ENCODE measurements at regions not wholly inside any gene's neighbourhood (a gene's known extent, or its start where the extent isn't known, plus 50 kb on each side); places are given as distances from the start of the nearest gene placed in this dataset.
A peak's percentile ranks its signal among the peaks of the same experiment; 100 is the strongest.

GRCh38 chr22:49573109-49573765 lies 254.4 kb downstream of the BRD1 start:
- H3K9me3 ChIP-seq: no peaks in the 10 kb centered on the region
- Mint-ChIP-seq H3K27ac (no peak overlapping the region), H3K4me1 (peaks cover 0 to 9% (median 0%) of the 10 kb centered on the region in 3 donors), H3K9me3 (no peaks in the 10 kb centered on the region), H3K36me3 (peaks cover 14% of the 10 kb centered on the region), H3K27me3 (no peaks in the 10 kb centered on the region), H3K4me3 (no peak overlapping the region)
- DNase-seq (peak in 2 of 35 experiments; percentile 3 to 10), ATAC-seq (replicated peaks in 1 of 4) (no peak)
- WGBS (ENCODE audit: insufficient coverage): 97% methylated on average over 9 of the region's 11 CpGs
- H3K27me3 ChIP-seq (replicated peaks in 1 of 2; ENCODE audit: control insufficient read depth in 2 of 2, extremely low read depth in 1 of 2, insufficient read depth in 2 of 2, low read length in 1 of 2): no peaks in the 10 kb centered on the region
- no peak overlapping the region for H3K4me3 ChIP-seq (ENCODE audit: control insufficient read depth in 1 of 2, extremely low read depth in 1 of 2, low read length in 1 of 2)
- ChIA-PET CTCF (no interaction called here), POLR2A (no interaction called here)
- no peaks in the 10 kb centered on the region for H3K4me1 ChIP-seq (ENCODE audit: control insufficient read depth in 1 of 2, extremely low read depth in 1 of 2, insufficient read depth in 2 of 2, low read length in 2 of 2)
- H3K27ac ChIP-seq (ENCODE audit: low read length): no peak overlapping the region
- peaks cover 2 to 3% of the 10 kb centered on the region in 2 donors for H3K36me3 ChIP-seq (ENCODE audit: control insufficient read depth in 2 of 2, extremely low read depth in 1 of 2, insufficient read depth in 1 of 2, low read length in 1 of 2)

DNA sequence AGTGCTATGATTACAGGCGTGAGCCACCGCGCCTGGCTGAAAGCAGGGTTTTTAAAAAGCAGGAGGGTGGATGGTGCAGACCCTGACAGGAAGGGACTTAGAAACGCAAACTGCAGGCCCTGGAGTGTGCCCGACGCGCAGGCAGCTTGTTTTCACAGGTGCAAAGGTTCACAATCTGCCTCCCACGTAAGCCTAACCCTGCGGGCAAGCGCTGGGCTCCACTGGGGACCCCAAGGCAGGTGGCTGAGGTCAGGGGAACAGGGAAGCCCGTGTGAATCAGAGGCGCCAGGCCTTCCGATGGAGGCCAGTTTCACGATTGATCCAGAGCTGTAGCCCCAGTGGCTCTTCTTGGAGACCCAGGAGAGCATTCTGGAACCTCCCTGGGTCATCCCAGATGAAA lies 256.3 kb downstream of the BRD1 start:
- no peaks in the 10 kb centered on the region for H3K27me3 ChIP-seq (replicated peaks in 1 of 2; ENCODE audit: control insufficient read depth in 2 of 2, extremely low read depth in 1 of 2, insufficient read depth in 2 of 2, low read length in 1 of 2)
- Mint-ChIP-seq H3K9me3 (no peaks in the 10 kb centered on the region), H3K4me3 (no peak overlapping the region), H3K4me1 (peaks cover 0 to 9% (median 0%) of the 10 kb centered on the region in 3 donors), H3K27me3 (no peaks in the 10 kb centered on the region), H3K36me3 (peaks cover 11% of the 10 kb centered on the region), H3K27ac (no peak overlapping the region)
- ChIA-PET CTCF (no interaction called here), POLR2A (no interaction called here)
- no peaks in the 10 kb centered on the region for H3K9me3 ChIP-seq
- peaks cover 2 to 3% of the 10 kb centered on the region in 2 donors for H3K36me3 ChIP-seq (ENCODE audit: control insufficient read depth in 2 of 2, extremely low read depth in 1 of 2, insufficient read depth in 1 of 2, low read length in 1 of 2)
- no peak overlapping the region for H3K4me3 ChIP-seq (ENCODE audit: control insufficient read depth in 1 of 2, extremely low read depth in 1 of 2, low read length in 1 of 2)
- H3K4me1 ChIP-seq (ENCODE audit: control insufficient read depth in 1 of 2, extremely low read depth in 1 of 2, insufficient read depth in 2 of 2, low read length in 2 of 2): no peaks in the 10 kb centered on the region
- peak in 1 of 35 experiments; percentile 3 for DNase-seq
- 88% methylated on average over 14 of the region's 14 CpGs for WGBS (ENCODE audit: insufficient coverage)
- ATAC-seq (replicated peaks in 1 of 4): no peak
- no peak overlapping the region for H3K27ac ChIP-seq (ENCODE audit: low read length)

- Mint-ChIP-seq H3K4me1 (peaks cover 0 to 9% (median 1%) of the 10 kb centered on the region in 3 donors), H3K27me3 (no peaks in the 10 kb centered on the region), H3K9me3 (no peaks in the 10 kb centered on the region), H3K27ac (no peak overlapping the region), H3K4me3 (no peak overlapping the region), H3K36me3 (peaks cover 11% of the 10 kb centered on the region)
- peaks cover 2 to 3% of the 10 kb centered on the region in 2 donors for H3K36me3 ChIP-seq (ENCODE audit: control insufficient read depth in 2 of 2, extremely low read depth in 1 of 2, insufficient read depth in 1 of 2, low read length in 1 of 2)
- no peaks in the 10 kb centered on the region for H3K9me3 ChIP-seq
- ChIA-PET CTCF (no interaction called here), POLR2A (interaction anchor here in 1 of 2 donors (0.6 kb wide), 1 partner anchor 13 kb away, joined by 3 read pairs; no protein-coding TSS in a partner anchor)
- DNase-seq (peak in 1 of 35 experiments; percentile 20), ATAC-seq (replicated peaks in 1 of 4) (no peak)
- WGBS (ENCODE audit: insufficient coverage): 93% methylated on average over 17 of the region's 20 CpGs
- H3K4me3 ChIP-seq (ENCODE audit: control insufficient read depth in 1 of 2, extremely low read depth in 1 of 2, low read length in 1 of 2): no peak overlapping the region
- no peaks in the 10 kb centered on the region for H3K4me1 ChIP-seq (ENCODE audit: control insufficient read depth in 1 of 2, extremely low read depth in 1 of 2, insufficient read depth in 2 of 2, low read length in 2 of 2)
- H3K27ac ChIP-seq (ENCODE audit: low read length): no peak overlapping the region
- H3K27me3 ChIP-seq (replicated peaks in 1 of 2; ENCODE audit: control insufficient read depth in 2 of 2, extremely low read depth in 1 of 2, insufficient read depth in 2 of 2, low read length in 1 of 2): no peaks in the 10 kb centered on the region
Observed at GRCh38 chr22:49570032-49570848, 257.4 kb downstream of the BRD1 start.

GRCh38 chr22:49569286-49570031 lies 258.2 kb downstream of the BRD1 start:
- Mint-ChIP-seq H3K27ac (no peak overlapping the region), H3K4me1 (peaks cover 0 to 9% (median 1%) of the 10 kb centered on the region in 3 donors), H3K9me3 (no peaks in the 10 kb centered on the region), H3K4me3 (no peak overlapping the region), H3K27me3 (no peaks in the 10 kb centered on the region), H3K36me3 (peaks cover 8% of the 10 kb centered on the region)
- Histone ChIP-seq H3K27me3 (replicated peaks in 1 of 2; ENCODE audit: control insufficient read depth in 2 of 2, extremely low read depth in 1 of 2, insufficient read depth in 2 of 2, low read length in 1 of 2) (no peaks in the 10 kb centered on the region), H3K27ac (ENCODE audit: low read length) (no peak overlapping the region), H3K36me3 (ENCODE audit: control insufficient read depth in 2 of 2, extremely low read depth in 1 of 2, insufficient read depth in 1 of 2, low read length in 1 of 2) (peaks cover 2 to 3% of the 10 kb centered on the region in 2 donors), H3K9me3 (no peaks in the 10 kb centered on the region), H3K4me3 (ENCODE audit: control insufficient read depth in 1 of 2, extremely low read depth in 1 of 2, low read length in 1 of 2) (no peak overlapping the region), H3K4me1 (ENCODE audit: control insufficient read depth in 1 of 2, extremely low read depth in 1 of 2, insufficient read depth in 2 of 2, low read length in 2 of 2) (no peaks in the 10 kb centered on the region)
- DNase-seq (no peak), ATAC-seq (replicated peaks in 1 of 4) (no peak)
- WGBS (ENCODE audit: insufficient coverage): 82% methylated on average over 33 of the region's 37 CpGs
- CTCF ChIA-PET: no interaction called here
- POLR2A ChIA-PET: no interaction called here

DNA sequence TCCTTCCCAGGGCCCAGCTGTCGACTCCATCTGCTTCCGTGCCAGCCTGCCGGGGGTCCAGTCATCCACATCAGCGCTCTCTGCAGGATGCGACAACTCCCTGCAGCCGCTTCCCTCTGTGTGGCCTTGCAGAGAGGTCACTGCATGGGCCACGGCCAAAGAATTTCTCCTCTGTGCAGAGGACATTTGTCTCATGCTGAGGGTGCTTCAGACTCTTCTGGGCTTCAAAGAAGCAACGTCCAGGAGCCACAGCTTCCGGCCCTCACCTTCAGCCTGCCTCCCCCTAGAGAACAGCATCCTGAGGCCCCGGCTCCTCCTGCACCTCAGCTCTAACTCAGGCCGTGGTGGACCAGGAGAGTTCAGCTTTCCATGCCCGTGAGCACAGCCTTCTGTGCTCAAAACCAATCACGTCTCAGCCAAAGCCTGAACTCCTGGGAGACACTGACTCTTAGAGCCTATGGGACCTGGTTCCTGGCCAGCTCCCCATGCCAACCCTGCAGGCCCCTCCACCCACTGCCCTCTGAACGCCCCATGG lies 258.9 kb downstream of the BRD1 start:
- 81% methylated on average over 13 of the region's 14 CpGs for WGBS (ENCODE audit: insufficient coverage)
- no peak overlapping the region for H3K27ac ChIP-seq (ENCODE audit: low read length)
- H3K9me3 Mint-ChIP-seq: no peaks in the 10 kb centered on the region

More for the DNA sequence above, 258.9 kb downstream of the BRD1 start:
- no peak overlapping the region for H3K27ac Mint-ChIP-seq
- peaks cover 0 to 9% (median 1%) of the 10 kb centered on the region in 3 donors for H3K4me1 Mint-ChIP-seq
- Histone ChIP-seq H3K27me3 (replicated peaks in 1 of 2; ENCODE audit: control insufficient read depth in 2 of 2, extremely low read depth in 1 of 2, insufficient read depth in 2 of 2, low read length in 1 of 2) (no peaks in the 10 kb centered on the region), H3K4me1 (ENCODE audit: control insufficient read depth in 1 of 2, extremely low read depth in 1 of 2, insufficient read depth in 2 of 2, low read length in 2 of 2) (no peaks in the 10 kb centered on the region), H3K4me3 (ENCODE audit: control insufficient read depth in 1 of 2, extremely low read depth in 1 of 2, low read length in 1 of 2) (no peak overlapping the region), H3K36me3 (ENCODE audit: control insufficient read depth in 2 of 2, extremely low read depth in 1 of 2, insufficient read depth in 1 of 2, low read length in 1 of 2) (peaks cover 2 to 3% of the 10 kb centered on the region in 2 donors), H3K9me3 (no peaks in the 10 kb centered on the region)
- H3K27me3 Mint-ChIP-seq: no peaks in the 10 kb centered on the region
- ChIA-PET POLR2A (no interaction called here), CTCF (no interaction called here)
- H3K36me3 Mint-ChIP-seq: peaks cover 5% of the 10 kb centered on the region
- no peak overlapping the region for H3K4me3 Mint-ChIP-seq
- DNase-seq: peak in 1 of 35 experiments; percentile 19
- ATAC-seq (replicated peaks in 1 of 4): no peak

All from T-cell (primary cell).